Lower leg skin (tissue), 4 donors: ENCODE measurements at regions not wholly inside any gene's neighbourhood (a gene's known extent, or its start where the extent isn't known, plus 50 kb on each side); places are given as distances from the start of the nearest gene placed in this dataset.

ENCODE experiments used
- DNase-seq, 2 donors: peaks; one replicate each; pipeline ENCODE4 v3.0.0-alpha.2; 2019; ENCODE audit warnings: low spot score in 2 of 2
- H3K4me3 ChIP-seq: fragments of 200-600 bp; sonication (generic); 2 replicates; pipeline ENCODE4 v1.5.1; 2017; ENCODE audit warnings: mild to moderate bottlenecking, low read depth; ENCODE audit not compliant: poor library complexity, severe bottlenecking
- POLR2A ChIP-seq, 2 donors: fragments of 450-650 bp; IDR thresholded peaks; one replicate each; pipeline ENCODE4 v1.6.1; 2016 to 2017; ENCODE audit warnings: antibody characterized with exemption in 2 of 2, mild to moderate bottlenecking in 1 of 2, moderate library complexity in 1 of 2
- WGBS, 2 donors: methylation state at CpG; one replicate each; pipeline ENCODE4 v1.1.5; 2018; 5-methylcytosine and 5-hydroxymethylcytosine counted together
- intact Hi-C: fragments of 100-400 bp; cut with DNase I; formaldehyde crosslinking; loops from one replicate; pipeline ENCODE4 v1.15.0; 2023; ENCODE audit warnings: low total_unique reads
- TF ChIP-seq, protein P1 (sequence below), 3 donors: fragments of 450-650 bp; IDR thresholded peaks; one replicate each; pipeline ENCODE4 v1.5.1; 2016; ENCODE audit warnings: antibody characterized with exemption in 3 of 3, mild to moderate bottlenecking in 3 of 3, moderate library complexity in 2 of 3

DNA sequence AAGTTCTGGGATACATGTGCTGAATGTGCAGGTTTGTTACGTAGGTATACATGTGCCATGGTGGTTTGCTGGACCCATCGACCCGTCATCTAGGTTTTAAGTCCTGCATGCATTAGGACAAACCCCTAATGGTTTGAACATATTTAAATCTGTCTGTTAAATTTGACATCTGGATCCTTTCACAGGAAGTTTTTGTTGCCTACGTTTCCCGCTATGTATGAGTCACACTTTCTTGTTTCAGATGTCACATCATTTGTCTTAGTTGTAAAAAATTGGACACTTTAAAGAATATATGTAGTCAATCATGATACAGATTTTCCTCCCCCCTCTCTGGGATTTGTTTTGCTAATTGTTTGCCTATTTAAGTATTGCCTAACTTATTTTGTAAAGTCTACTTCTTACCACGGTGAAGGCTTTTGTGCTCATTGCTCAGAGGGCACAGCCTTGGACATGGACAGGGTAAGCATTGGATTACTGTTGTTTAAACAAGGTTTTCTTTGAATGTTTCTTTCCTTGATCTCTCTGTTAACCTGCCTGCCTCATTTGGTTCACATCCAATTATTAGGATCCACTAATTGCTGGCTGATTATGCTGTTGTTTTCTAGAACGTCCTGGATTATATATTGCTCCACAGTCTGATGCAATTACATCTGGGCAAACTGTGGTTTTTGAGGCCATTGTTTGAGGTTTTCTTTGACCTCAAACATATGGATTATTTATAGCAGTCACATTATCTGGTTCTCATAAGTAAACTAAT, 1441.4 kb downstream of the AACS start:
- TF ChIP-seq, protein P1, sequence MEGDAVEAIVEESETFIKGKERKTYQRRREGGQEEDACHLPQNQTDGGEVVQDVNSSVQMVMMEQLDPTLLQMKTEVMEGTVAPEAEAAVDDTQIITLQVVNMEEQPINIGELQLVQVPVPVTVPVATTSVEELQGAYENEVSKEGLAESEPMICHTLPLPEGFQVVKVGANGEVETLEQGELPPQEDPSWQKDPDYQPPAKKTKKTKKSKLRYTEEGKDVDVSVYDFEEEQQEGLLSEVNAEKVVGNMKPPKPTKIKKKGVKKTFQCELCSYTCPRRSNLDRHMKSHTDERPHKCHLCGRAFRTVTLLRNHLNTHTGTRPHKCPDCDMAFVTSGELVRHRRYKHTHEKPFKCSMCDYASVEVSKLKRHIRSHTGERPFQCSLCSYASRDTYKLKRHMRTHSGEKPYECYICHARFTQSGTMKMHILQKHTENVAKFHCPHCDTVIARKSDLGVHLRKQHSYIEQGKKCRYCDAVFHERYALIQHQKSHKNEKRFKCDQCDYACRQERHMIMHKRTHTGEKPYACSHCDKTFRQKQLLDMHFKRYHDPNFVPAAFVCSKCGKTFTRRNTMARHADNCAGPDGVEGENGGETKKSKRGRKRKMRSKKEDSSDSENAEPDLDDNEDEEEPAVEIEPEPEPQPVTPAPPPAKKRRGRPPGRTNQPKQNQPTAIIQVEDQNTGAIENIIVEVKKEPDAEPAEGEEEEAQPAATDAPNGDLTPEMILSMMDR (IDR thresholded peaks at IDR 0.05): no peak
- TF ChIP-seq POLR2A (IDR thresholded peaks at IDR 0.05): no peak
- 51 to 66% methylated on average over 7 of the region's 7 CpGs for WGBS, 2 donors
- no peak overlapping the region for H3K4me3 ChIP-seq
- intact Hi-C loops: no loop called here
- DNase-seq: no peak

- 51 to 52% methylated on average over 2 of the region's 2 CpGs for WGBS, 2 donors
- intact Hi-C loops: no loop called here
- no peak overlapping the region for H3K4me3 ChIP-seq
- DNase-seq: no peak
- no peak for TF ChIP-seq POLR2A (IDR thresholded peaks at IDR 0.05)
- TF ChIP-seq, protein P1 (IDR thresholded peaks at IDR 0.05): no peak
Measured at GRCh38 chr12:126507231-126507630, 1442.0 kb downstream of the AACS start.

DNA sequence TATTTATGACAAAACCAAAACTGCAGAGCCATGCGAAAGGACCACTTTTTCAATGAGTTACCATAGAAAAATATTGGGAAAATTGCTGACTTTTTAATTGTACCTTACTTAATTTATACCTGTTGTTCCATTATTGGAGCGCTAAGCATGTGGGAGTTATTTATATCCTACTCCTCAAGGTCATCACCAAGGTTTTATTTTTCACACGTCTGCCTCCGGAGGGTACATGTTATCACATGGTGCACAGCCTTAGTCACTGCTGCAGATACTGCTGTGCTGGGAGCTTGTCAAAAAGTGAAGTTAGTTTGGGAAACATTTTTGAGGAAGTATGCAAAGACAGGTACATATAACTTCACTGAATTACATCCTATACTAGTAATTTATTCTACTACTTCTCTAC, 1444.3 kb downstream of the AACS start:
- intact Hi-C loops: no loop called here
- no peak overlapping the region for H3K4me3 ChIP-seq
- 46 to 51% methylated on average over 4 of the region's 4 CpGs for WGBS, 2 donors

DNA sequence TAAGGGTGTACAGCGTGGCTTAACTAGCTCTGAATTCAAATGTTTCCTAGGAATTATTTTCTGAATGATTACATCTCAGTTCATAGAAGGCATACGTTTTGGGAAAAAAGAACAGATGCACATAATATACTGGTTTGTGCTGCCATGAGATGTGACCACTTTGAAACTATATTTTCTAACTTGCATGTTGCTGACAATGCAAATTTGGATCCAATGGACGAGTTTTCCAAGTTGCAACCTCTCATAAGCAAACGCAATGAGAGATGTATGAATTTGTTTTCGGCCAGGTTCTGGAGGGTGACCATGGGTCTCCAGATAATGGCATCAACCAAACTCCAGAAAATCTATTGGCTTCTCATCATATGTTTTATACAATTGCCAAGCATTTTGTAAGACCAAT, 1445.4 kb downstream of the AACS start:
- no peak for DNase-seq
- H3K4me3 ChIP-seq: no peak overlapping the region
- WGBS, 2 donors: 75 to 83% methylated on average over 5 of the region's 5 CpGs
- TF ChIP-seq, protein P1 (IDR thresholded peaks at IDR 0.05): no peak
- TF ChIP-seq POLR2A (IDR thresholded peaks at IDR 0.05): no peak
- intact Hi-C loops: no loop called here

More for the DNA sequence above, 1444.3 kb downstream of the AACS start:
- no peak for TF ChIP-seq POLR2A (IDR thresholded peaks at IDR 0.05)
- TF ChIP-seq, protein P1 (IDR thresholded peaks at IDR 0.05): no peak
- no peak for DNase-seq

- intact Hi-C loops: no loop called here
- WGBS, 2 donors: 60 to 63% methylated on average over 5 of the region's 5 CpGs
- no peak for TF ChIP-seq POLR2A (IDR thresholded peaks at IDR 0.05)
- TF ChIP-seq, protein P1 (IDR thresholded peaks at IDR 0.05): no peak
- H3K4me3 ChIP-seq: no peak overlapping the region
- DNase-seq: no peak
Measured at GRCh38 chr12:126512916-126513913, 1448.0 kb downstream of the AACS start.
